ENCODE measurements at regions not wholly inside any gene's neighbourhood (a gene's known extent, or its start where the extent isn't known, plus 50 kb on each side); places are given as distances from the start of the nearest gene placed in this dataset.
"Not testable (repeated sequence)": the region's sequence is repeated elsewhere in the genome, so short reads cannot be mapped to it uniquely, and the experiment has no call there.

- DNase-seq (no peak), ATAC-seq (ENCODE audit: insufficient read depth, low FRiP score) (no peak)
- Histone ChIP-seq H3K4me1 (ENCODE audit: control insufficient read depth in 5 of 5, insufficient read depth in 5 of 5, low read length in 5 of 5) (peaks cover 0 to 3% (median 0%) of the 10 kb centered on the region in 5 donors), H3K27me3 (ENCODE audit: control insufficient read depth in 3 of 3, insufficient read depth in 3 of 3, low read length in 2 of 3) (no peaks in the 10 kb centered on the region), H3K36me3 (ENCODE audit: control insufficient read depth in 4 of 4, insufficient read depth in 4 of 4, low read length in 4 of 4) (no peaks in the 10 kb centered on the region), H3K9ac (ENCODE audit: insufficient read depth in 1 of 2, low read length in 2 of 2) (no peak overlapping the region), H3K4me3 (no peak overlapping the region), H3K9me3 (ENCODE audit: control insufficient read depth in 4 of 4, insufficient read depth in 3 of 4, low read length in 3 of 4) (no peaks in the 10 kb centered on the region), H3K27ac (ENCODE audit: low read depth in 1 of 2, low read length in 1 of 2) (no peak overlapping the region)
- TF ChIP-seq CTCF (IDR thresholded peaks at IDR 0.05; ENCODE audit: control extremely low read depth, extremely low read depth), result no peak
- WGBS, 2 donors, result 87 to 88% methylated on average over 4 of the region's 4 CpGs
Observed at GRCh38 chr3:118530350-118530922, 504.2 kb downstream of the IGSF11 start.

GRCh38 chr3:118530927-118531356, 503.7 kb downstream of the IGSF11 start:
- H3K9ac ChIP-seq (ENCODE audit: insufficient read depth in 1 of 2, low read length in 2 of 2); ATAC-seq (ENCODE audit: insufficient read depth, low FRiP score); H3K9me3 ChIP-seq (ENCODE audit: control insufficient read depth in 4 of 4, insufficient read depth in 3 of 4, low read length in 3 of 4); DNase-seq; H3K27ac ChIP-seq (ENCODE audit: low read depth in 1 of 2, low read length in 1 of 2); H3K27me3 ChIP-seq (ENCODE audit: control insufficient read depth in 3 of 3, insufficient read depth in 3 of 3, low read length in 2 of 3); H3K4me3 ChIP-seq; H3K36me3 ChIP-seq (ENCODE audit: control insufficient read depth in 4 of 4, insufficient read depth in 4 of 4, low read length in 4 of 4); H3K4me1 ChIP-seq (ENCODE audit: control insufficient read depth in 5 of 5, insufficient read depth in 5 of 5, low read length in 5 of 5): not testable (repeated sequence)

- 41 to 52% methylated on average over 3 of the region's 3 CpGs for WGBS, 2 donors
- H3K36me3 ChIP-seq (ENCODE audit: control insufficient read depth in 4 of 4, insufficient read depth in 4 of 4, low read length in 4 of 4), result no peaks in the 10 kb centered on the region
- TF ChIP-seq CTCF (IDR thresholded peaks at IDR 0.05; ENCODE audit: control extremely low read depth, extremely low read depth), result no peak
Observed at GRCh38 chr3:118531816-118532215, 502.8 kb downstream of the IGSF11 start.

DNA sequence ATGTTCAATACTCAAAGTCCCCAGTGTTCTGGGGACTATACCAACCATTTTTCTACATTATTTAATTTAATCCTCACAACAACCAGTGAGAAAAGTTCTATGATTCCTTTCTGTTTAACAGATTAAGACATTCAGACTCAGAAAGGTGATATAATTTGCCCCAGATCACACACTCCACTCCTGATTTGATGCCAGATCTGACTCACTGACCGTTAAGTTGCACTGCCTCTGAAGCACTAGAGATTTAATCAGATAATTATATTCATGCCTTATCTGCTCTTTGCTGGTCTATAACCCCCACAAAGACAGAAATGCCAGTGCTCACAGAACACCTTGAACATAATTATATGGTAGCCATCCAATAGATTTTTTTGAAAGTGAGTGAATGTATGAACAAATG, 501.0 kb downstream of the IGSF11 start:
- H3K4me3 ChIP-seq, result no peak overlapping the region
- no peaks in the 10 kb centered on the region for H3K27me3 ChIP-seq (ENCODE audit: control insufficient read depth in 3 of 3, insufficient read depth in 3 of 3, low read length in 2 of 3)
- H3K27ac ChIP-seq (ENCODE audit: low read depth in 1 of 2, low read length in 1 of 2), result no peak overlapping the region
- ATAC-seq (ENCODE audit: insufficient read depth, low FRiP score) (no peak), DNase-seq (no peak)
- H3K4me1 ChIP-seq (ENCODE audit: control insufficient read depth in 5 of 5, insufficient read depth in 5 of 5, low read length in 5 of 5), result peaks cover 0 to 2% (median 0%) of the 10 kb centered on the region in 5 donors
- WGBS, 2 donors, result 48 to 70% methylated on average over 1 of the region's 1 CpG
- H3K36me3 ChIP-seq (ENCODE audit: control insufficient read depth in 4 of 4, insufficient read depth in 4 of 4, low read length in 4 of 4), result no peaks in the 10 kb centered on the region
- no peaks in the 10 kb centered on the region for H3K9me3 ChIP-seq (ENCODE audit: control insufficient read depth in 4 of 4, insufficient read depth in 3 of 4, low read length in 3 of 4)
- no peak for TF ChIP-seq CTCF (IDR thresholded peaks at IDR 0.05; ENCODE audit: control extremely low read depth, extremely low read depth)
- no peak overlapping the region for H3K9ac ChIP-seq (ENCODE audit: insufficient read depth in 1 of 2, low read length in 2 of 2)

More at GRCh38 chr3:118531816-118532215, 502.8 kb downstream of the IGSF11 start:
- Histone ChIP-seq H3K4me3 (no peak overlapping the region), H3K27ac (ENCODE audit: low read depth in 1 of 2, low read length in 1 of 2) (no peak overlapping the region), H3K4me1 (ENCODE audit: control insufficient read depth in 5 of 5, insufficient read depth in 5 of 5, low read length in 5 of 5) (peaks cover 0 to 3% (median 0%) of the 10 kb centered on the region in 5 donors), H3K27me3 (ENCODE audit: control insufficient read depth in 3 of 3, insufficient read depth in 3 of 3, low read length in 2 of 3) (no peaks in the 10 kb centered on the region), H3K9me3 (ENCODE audit: control insufficient read depth in 4 of 4, insufficient read depth in 3 of 4, low read length in 3 of 4) (no peaks in the 10 kb centered on the region), H3K9ac (ENCODE audit: insufficient read depth in 1 of 2, low read length in 2 of 2) (no peak overlapping the region)
- DNase-seq (no peak), ATAC-seq (ENCODE audit: insufficient read depth, low FRiP score) (no peak)
